Gastrocnemius medialis (tissue), 4 donors: ENCODE measurements at regions not wholly inside any gene's neighbourhood (a gene's known extent, or its start where the extent isn't known, plus 50 kb on each side); places are given as distances from the start of the nearest gene placed in this dataset.
"Not testable (repeated sequence)": the region's sequence is repeated elsewhere in the genome, so short reads cannot be mapped to it uniquely, and the experiment has no call there.

Experiments
- POLR2A ChIP-seq, 2 donors: fragments of 450-650 bp; IDR thresholded peaks; one replicate each; pipeline ENCODE4 v1.6.1; 2017; ENCODE audit warnings: antibody characterized with exemption in 2 of 2, mild to moderate bottlenecking in 2 of 2, moderate library complexity in 2 of 2
- TF ChIP-seq, protein P1 (sequence below), 5 experiments: fragments of 450-650 bp in 3 of 5; fragments of 200-600 bp in 2 of 5; sonication (generic) in 2 of 5; IDR thresholded peaks in 4 of 5; conservative IDR thresholded peaks in 1 of 5; 1 replicate in 4 of 5; 2 replicates in 1 of 5; pipeline ENCODE4 v1.5.1; 2016 to 2019; ENCODE audit warnings: antibody characterized with exemption in 5 of 5, mild to moderate bottlenecking in 3 of 5, moderate library complexity in 3 of 5

DNA sequence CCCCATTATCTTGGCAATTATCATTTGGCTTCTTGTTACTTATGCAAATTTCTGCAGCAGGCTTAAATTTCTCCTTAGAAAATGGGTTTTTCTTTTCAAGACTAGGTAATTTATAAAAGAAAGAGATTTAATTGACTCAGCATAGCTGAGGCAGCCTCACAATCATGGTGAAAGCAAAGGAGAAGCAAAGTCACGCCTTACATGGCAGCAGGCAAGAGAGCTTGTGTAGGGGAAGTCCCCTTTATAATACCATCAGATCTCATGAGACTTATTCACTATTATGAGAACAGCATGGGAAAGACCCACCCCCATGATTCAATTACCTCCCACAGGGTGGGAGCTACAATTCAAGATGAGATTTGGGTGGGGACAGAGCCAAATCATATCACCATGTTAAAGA is 158.3 kb upstream of the NRBF2 start:
- TF ChIP-seq, protein P1, sequence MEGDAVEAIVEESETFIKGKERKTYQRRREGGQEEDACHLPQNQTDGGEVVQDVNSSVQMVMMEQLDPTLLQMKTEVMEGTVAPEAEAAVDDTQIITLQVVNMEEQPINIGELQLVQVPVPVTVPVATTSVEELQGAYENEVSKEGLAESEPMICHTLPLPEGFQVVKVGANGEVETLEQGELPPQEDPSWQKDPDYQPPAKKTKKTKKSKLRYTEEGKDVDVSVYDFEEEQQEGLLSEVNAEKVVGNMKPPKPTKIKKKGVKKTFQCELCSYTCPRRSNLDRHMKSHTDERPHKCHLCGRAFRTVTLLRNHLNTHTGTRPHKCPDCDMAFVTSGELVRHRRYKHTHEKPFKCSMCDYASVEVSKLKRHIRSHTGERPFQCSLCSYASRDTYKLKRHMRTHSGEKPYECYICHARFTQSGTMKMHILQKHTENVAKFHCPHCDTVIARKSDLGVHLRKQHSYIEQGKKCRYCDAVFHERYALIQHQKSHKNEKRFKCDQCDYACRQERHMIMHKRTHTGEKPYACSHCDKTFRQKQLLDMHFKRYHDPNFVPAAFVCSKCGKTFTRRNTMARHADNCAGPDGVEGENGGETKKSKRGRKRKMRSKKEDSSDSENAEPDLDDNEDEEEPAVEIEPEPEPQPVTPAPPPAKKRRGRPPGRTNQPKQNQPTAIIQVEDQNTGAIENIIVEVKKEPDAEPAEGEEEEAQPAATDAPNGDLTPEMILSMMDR (IDR thresholded peaks at IDR 0.05 in 4 of 5, conservative IDR thresholded peaks at IDR 0.05 in 1 of 5) = not testable (repeated sequence)
- not testable (repeated sequence) for TF ChIP-seq POLR2A (IDR thresholded peaks at IDR 0.05)
